Stomach (tissue), 8 donors: ENCODE measurements at regions not wholly inside any gene's neighbourhood (a gene's known extent, or its start where the extent isn't known, plus 50 kb on each side); places are given as distances from the start of the nearest gene placed in this dataset.

Experiments used
- DNase-seq, 2 donors: peaks; one replicate each; pipeline versions ENCODE4 v3.0.0 to v3.0.0-alpha.2; 2013 to 2019
- H3K27ac ChIP-seq, 5 donors: fragments of 200-600 bp in 4 of 5; sonication (generic) in 4 of 5; one replicate each; pipeline ENCODE4 v1.5.1; 2013 to 2019; ENCODE audit warnings: mild to moderate bottlenecking in 1 of 5, moderate library complexity in 1 of 5
- H3K27me3 ChIP-seq, 3 donors: fragments of 200-600 bp; sonication (generic); one replicate each; pipeline ENCODE4 v1.5.1; 2017 to 2019; ENCODE audit warnings: mixed run types in 1 of 3
- H3K36me3 ChIP-seq, 4 donors: fragments of 200-600 bp; sonication (generic); 1 replicate in 3 of 4; 2 replicates in 1 of 4; pipeline ENCODE4 v1.5.1; 2016 to 2019
- H3K4me1 ChIP-seq, 4 donors: fragments of 200-600 bp; sonication (generic); one replicate each; pipeline ENCODE4 v1.5.1; 2016 to 2019
- H3K4me3 ChIP-seq, 4 donors: fragments of 200-600 bp; sonication (generic) in 3 of 4; one replicate each; pipeline ENCODE4 v1.5.1; 2016 to 2019; ENCODE audit warnings: mild to moderate bottlenecking in 1 of 4
- H3K9me3 ChIP-seq, 4 donors: fragments of 200-600 bp; sonication (generic); one replicate each; pipeline ENCODE4 v1.5.1; 2016 to 2019
- CTCF ChIP-seq, 7 experiments: fragments of 450-650 bp in 4 of 7; fragments of 200-600 bp in 3 of 7; sonication (generic) in 3 of 7; IDR thresholded peaks; one replicate each; pipeline ENCODE4 v1.5.1; 2016 to 2019; ENCODE audit warnings: antibody characterized with exemption in 7 of 7, control low read depth in 2 of 7, mild to moderate bottlenecking in 1 of 7
- EP300 ChIP-seq: sonication (generic); formaldehyde crosslinking; IDR thresholded peaks from one replicate; pipeline ENCODE4 v1.6.1; 2017; ENCODE audit warnings: antibody characterized with exemption
- POLR2A ChIP-seq, 4 donors: fragments of 450-650 bp; IDR thresholded peaks; one replicate each; pipeline ENCODE4 v1.6.1; 2016; ENCODE audit warnings: antibody characterized with exemption in 4 of 4, control low read depth in 2 of 4, mild to moderate bottlenecking in 1 of 4, moderate library complexity in 1 of 4
- POLR2AphosphoS5 ChIP-seq, 3 donors: sonication (generic); formaldehyde crosslinking; IDR thresholded peaks; one replicate each; pipeline ENCODE4 v1.6.1; 2016; ENCODE audit warnings: antibody characterized with exemption in 3 of 3
- WGBS, 5 donors: extraction: QIAGEN DNeasy Blood & Tissue Kit in 3 of 5; methylation state at CpG; one replicate each; pipeline versions ENCODE4 v1.1.5 to v1.1.7; 2013 to 2018; 5-methylcytosine and 5-hydroxymethylcytosine counted together
- intact Hi-C: fragments of 100-400 bp; cut with DNase I; formaldehyde crosslinking; loops from one replicate; pipeline ENCODE4 v1.15.1; 2023; ENCODE audit warnings: low total_unique reads
- donor health status: healthy with polysubstance abuse.
- donor health status: Bipolar disorder and iron deficiency.
- donor health status: healthy.

- no peaks in the 10 kb centered on the region for H3K4me1 ChIP-seq
- no peaks in the 10 kb centered on the region for H3K36me3 ChIP-seq
- H3K9me3 ChIP-seq: peaks cover 0 to 4% (median 0%) of the 10 kb centered on the region in 4 donors
- TF ChIP-seq POLR2AphosphoS5 (IDR thresholded peaks at IDR 0.05) (no peak), POLR2A (IDR thresholded peaks at IDR 0.05) (no peak), CTCF (IDR thresholded peaks at IDR 0.05) (no peak), EP300 (no peak)
- H3K4me3 ChIP-seq: no peak overlapping the region
- H3K27me3 ChIP-seq: no peaks in the 10 kb centered on the region
- intact Hi-C loops: no loop called here
- 79 to 87% (median 84%) methylated on average over 3 of the region's 3 CpGs for WGBS, 5 donors
- no peak overlapping the region for H3K27ac ChIP-seq
- DNase-seq: no peak
Observed at GRCh38 chr11:90766121-90766520, 543.3 kb upstream of the CHORDC1 start.

GRCh38 chr11:90764691-90765090 is 541.8 kb upstream of the CHORDC1 start:
- 72 to 88% (median 81%) methylated on average over 4 of the region's 4 CpGs for WGBS, 5 donors

GRCh38 chr11:90757849-90758494 is 535.1 kb upstream of the CHORDC1 start:
- Histone ChIP-seq H3K36me3 (no peaks in the 10 kb centered on the region), H3K9me3 (no peaks in the 10 kb centered on the region), H3K27me3 (no peaks in the 10 kb centered on the region), H3K4me1 (no peaks in the 10 kb centered on the region), H3K4me3 (no peak overlapping the region), H3K27ac (no peak overlapping the region)
- intact Hi-C loops: no loop called here
- TF ChIP-seq POLR2AphosphoS5 (IDR thresholded peaks at IDR 0.05): no peak
- TF ChIP-seq EP300: no peak
- no peak for TF ChIP-seq POLR2A (IDR thresholded peaks at IDR 0.05)
- TF ChIP-seq CTCF (IDR thresholded peaks at IDR 0.05): no peak
- DNase-seq: no peak
- WGBS, 5 donors: 40 to 74% (median 55%) methylated on average over 4 of the region's 4 CpGs

More at GRCh38 chr11:90764691-90765090, 541.8 kb upstream of the CHORDC1 start:
- H3K36me3 ChIP-seq: no peaks in the 10 kb centered on the region
- DNase-seq: no peak
- H3K4me1 ChIP-seq: no peaks in the 10 kb centered on the region
- intact Hi-C loops: no loop called here
- H3K27ac ChIP-seq: no peak overlapping the region
- H3K4me3 ChIP-seq: no peak overlapping the region
- H3K27me3 ChIP-seq: no peaks in the 10 kb centered on the region
- TF ChIP-seq POLR2A (IDR thresholded peaks at IDR 0.05): no peak
- TF ChIP-seq POLR2AphosphoS5 (IDR thresholded peaks at IDR 0.05): no peak
- no peak for TF ChIP-seq EP300
- no peak for TF ChIP-seq CTCF (IDR thresholded peaks at IDR 0.05)
- peaks cover 0 to under 1% (median 0%) of the 10 kb centered on the region in 4 donors for H3K9me3 ChIP-seq

- Histone ChIP-seq H3K4me3 (no peak overlapping the region), H3K9me3 (no peaks in the 10 kb centered on the region), H3K36me3 (no peaks in the 10 kb centered on the region), H3K27ac (no peak overlapping the region), H3K27me3 (no peaks in the 10 kb centered on the region), H3K4me1 (no peaks in the 10 kb centered on the region)
- TF ChIP-seq POLR2AphosphoS5 (IDR thresholded peaks at IDR 0.05) (no peak), POLR2A (IDR thresholded peaks at IDR 0.05) (no peak), EP300 (no peak), CTCF (IDR thresholded peaks at IDR 0.05) (no peak)
- 55 to 73% (median 61%) methylated on average over 1 of the region's 1 CpG for WGBS, 5 donors
- no peak for DNase-seq
- intact Hi-C loops: no loop called here
Observed at GRCh38 chr11:90756617-90757016, 533.8 kb upstream of the CHORDC1 start.
